PC-9 (cell line): ENCODE measurements at regions not wholly inside any gene's neighbourhood (a gene's known extent, or its start where the extent isn't known, plus 50 kb on each side); places are given as distances from the start of the nearest gene placed in this dataset.

ENCODE experiments used
- EZH2 ChIP-seq: fragments of 200-600 bp; sonication (generic); IDR thresholded peaks from 2 replicates; pipeline ENCODE4 v1.8.0; 2017; ENCODE audit warnings: antibody characterized with exemption, low read depth
- TF ChIP-seq, protein P1 (sequence below): fragments of 200-600 bp; sonication (generic); conservative IDR thresholded peaks from 2 replicates; pipeline ENCODE4 v1.6.1; 2017; ENCODE audit warnings: mixed run types, antibody characterized with exemption, mild to moderate bottlenecking, moderate library complexity

DNA sequence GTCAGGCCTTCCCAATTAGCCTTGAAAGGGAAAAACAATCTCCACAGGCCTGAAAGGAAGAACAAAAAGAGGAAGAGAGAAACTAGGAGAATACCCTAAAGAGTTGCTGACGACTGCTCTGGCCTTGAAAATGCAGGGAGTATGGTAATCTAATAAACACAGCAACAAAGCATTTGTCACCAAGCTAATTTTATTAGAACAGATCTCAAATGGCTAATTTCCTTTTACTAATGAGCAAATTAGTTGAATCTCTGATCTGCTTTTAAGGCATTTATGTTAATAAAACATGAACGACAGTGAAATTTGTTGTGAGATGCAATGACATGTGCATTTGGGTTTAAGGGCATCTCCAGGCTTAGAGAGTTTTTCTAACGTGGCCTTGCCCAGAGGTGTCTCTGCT is 212.2 kb downstream of the BUD13 start:
- TF ChIP-seq EZH2, result no peak
- TF ChIP-seq, protein P1, sequence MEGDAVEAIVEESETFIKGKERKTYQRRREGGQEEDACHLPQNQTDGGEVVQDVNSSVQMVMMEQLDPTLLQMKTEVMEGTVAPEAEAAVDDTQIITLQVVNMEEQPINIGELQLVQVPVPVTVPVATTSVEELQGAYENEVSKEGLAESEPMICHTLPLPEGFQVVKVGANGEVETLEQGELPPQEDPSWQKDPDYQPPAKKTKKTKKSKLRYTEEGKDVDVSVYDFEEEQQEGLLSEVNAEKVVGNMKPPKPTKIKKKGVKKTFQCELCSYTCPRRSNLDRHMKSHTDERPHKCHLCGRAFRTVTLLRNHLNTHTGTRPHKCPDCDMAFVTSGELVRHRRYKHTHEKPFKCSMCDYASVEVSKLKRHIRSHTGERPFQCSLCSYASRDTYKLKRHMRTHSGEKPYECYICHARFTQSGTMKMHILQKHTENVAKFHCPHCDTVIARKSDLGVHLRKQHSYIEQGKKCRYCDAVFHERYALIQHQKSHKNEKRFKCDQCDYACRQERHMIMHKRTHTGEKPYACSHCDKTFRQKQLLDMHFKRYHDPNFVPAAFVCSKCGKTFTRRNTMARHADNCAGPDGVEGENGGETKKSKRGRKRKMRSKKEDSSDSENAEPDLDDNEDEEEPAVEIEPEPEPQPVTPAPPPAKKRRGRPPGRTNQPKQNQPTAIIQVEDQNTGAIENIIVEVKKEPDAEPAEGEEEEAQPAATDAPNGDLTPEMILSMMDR, result no peak
